C4-2B (cell line): ENCODE measurements at regions not wholly inside any gene's neighbourhood (a gene's known extent, or its start where the extent isn't known, plus 50 kb on each side); places are given as distances from the start of the nearest gene placed in this dataset.

Experiments used
- H3K27ac ChIP-seq: fragments of 450-650 bp; 2 replicates; pipeline ENCODE4 v1.5.1; 2017
- ZFX ChIP-seq: fragments of 450-650 bp; IDR thresholded peaks from 2 replicates; pipeline ENCODE4 v1.6.1; 2017
- TF ChIP-seq, protein P1 (sequence below): fragments of 450-650 bp; conservative IDR thresholded peaks from 2 replicates; pipeline ENCODE4 v1.5.1; 2017; ENCODE audit warnings: mild to moderate bottlenecking

DNA sequence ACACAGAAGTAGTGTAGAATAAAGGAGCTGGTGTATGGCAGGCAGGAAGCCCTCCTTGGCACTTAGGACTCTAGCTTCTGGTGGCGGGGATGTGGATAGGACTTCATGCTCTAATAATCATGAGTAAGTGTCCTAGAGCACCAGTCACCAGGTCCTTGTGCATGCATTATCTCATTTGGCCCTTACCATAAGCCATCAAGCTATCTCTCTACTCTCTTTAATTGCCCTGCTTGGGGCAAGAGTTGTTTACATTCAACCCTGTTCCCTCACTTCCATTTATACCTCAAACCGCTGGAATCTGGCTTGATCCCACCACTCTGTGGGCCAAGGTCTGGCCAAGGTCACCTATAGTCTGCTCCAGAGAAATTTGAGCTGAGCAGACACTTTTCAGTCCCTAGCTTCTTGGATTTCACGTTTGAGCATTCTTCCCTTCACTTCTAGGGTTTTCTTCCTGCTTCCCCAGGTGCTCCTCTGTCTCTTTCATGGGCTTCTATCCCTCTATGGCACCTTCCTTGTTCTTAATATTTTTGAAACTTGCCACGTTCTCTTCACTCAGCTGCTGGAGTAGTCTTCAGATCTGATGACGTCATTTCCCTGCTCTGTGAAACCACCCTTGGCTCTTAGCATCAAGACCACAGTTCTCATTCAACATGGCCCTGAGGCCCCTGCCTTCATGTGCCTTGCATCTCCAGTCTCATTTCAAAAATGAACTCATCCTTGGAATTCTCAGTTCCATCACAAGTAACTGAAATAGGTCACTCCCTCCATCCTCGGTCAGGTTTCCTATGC lies 94.9 kb upstream of the GATA6 start:
- TF ChIP-seq, protein P1, sequence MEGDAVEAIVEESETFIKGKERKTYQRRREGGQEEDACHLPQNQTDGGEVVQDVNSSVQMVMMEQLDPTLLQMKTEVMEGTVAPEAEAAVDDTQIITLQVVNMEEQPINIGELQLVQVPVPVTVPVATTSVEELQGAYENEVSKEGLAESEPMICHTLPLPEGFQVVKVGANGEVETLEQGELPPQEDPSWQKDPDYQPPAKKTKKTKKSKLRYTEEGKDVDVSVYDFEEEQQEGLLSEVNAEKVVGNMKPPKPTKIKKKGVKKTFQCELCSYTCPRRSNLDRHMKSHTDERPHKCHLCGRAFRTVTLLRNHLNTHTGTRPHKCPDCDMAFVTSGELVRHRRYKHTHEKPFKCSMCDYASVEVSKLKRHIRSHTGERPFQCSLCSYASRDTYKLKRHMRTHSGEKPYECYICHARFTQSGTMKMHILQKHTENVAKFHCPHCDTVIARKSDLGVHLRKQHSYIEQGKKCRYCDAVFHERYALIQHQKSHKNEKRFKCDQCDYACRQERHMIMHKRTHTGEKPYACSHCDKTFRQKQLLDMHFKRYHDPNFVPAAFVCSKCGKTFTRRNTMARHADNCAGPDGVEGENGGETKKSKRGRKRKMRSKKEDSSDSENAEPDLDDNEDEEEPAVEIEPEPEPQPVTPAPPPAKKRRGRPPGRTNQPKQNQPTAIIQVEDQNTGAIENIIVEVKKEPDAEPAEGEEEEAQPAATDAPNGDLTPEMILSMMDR: no peak
- no peak for TF ChIP-seq ZFX
- H3K27ac ChIP-seq: no peak overlapping the region

DNA sequence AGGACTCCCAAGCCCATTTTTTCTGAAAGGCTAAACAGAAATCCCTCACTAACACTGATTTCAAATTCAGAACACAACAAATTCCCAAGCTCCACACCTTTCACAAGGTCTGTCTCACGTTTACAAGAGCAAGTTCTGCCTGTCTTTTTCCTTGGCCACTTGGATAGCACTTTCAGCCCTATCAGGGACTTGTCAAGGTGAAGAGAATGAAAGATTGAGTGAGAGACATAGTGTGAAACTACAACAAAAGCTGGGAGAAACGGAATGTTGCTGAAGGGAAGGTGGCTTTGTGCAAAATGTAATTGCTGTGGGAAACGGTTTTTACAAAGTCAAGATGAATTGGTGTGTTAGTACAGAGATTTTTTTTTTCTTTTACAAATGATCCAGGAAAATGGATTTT lies 89.4 kb upstream of the GATA6 start:
- no peak overlapping the region for H3K27ac ChIP-seq
- TF ChIP-seq, protein P1: no peak
- TF ChIP-seq ZFX: no peak

DNA sequence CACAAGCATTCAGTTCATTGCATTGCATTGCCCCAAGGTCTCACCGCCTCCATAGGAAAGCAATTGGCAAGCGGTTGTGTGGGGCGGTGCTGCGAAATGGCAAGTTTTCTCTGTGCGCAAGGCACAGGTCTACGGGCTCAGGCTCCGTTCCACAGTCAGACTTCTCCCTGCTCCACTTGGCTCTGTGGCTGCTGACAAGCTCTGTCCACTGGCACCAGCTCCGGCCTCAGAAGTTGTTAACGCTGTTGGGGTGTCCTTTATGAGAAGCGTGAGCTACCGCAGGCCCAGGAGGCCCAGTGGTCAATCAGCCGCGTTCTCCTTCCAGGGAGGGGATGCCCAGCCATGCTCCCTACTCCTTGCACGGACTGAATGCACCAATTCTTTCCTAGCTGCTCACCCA lies 87.0 kb upstream of the GATA6 start:
- no peak overlapping the region for H3K27ac ChIP-seq

DNA sequence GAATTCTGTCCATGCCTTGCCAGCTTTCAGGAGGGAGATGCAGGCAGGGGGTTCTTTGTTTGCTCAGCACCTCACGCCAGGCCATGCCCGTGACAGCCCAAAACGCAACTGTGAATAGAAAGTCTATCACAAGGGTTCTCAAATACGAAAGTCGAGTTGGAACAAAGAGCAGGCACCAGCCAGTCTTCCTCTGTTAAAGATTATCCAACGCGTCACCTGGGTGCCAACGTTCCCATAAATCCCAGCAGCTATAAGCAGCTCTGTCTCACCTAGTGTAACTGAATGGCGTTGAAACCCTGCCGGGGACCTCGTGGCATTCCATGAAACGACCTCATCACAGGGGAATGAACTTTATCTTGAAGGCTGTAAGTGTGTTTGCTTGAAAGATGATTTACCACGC lies 84.8 kb upstream of the GATA6 start:
- no peak for TF ChIP-seq ZFX
- TF ChIP-seq, protein P1: no peak
- H3K27ac ChIP-seq: no peak overlapping the region

More for the DNA sequence above, 87.0 kb upstream of the GATA6 start:
- TF ChIP-seq, protein P1: no peak
- no peak for TF ChIP-seq ZFX

DNA sequence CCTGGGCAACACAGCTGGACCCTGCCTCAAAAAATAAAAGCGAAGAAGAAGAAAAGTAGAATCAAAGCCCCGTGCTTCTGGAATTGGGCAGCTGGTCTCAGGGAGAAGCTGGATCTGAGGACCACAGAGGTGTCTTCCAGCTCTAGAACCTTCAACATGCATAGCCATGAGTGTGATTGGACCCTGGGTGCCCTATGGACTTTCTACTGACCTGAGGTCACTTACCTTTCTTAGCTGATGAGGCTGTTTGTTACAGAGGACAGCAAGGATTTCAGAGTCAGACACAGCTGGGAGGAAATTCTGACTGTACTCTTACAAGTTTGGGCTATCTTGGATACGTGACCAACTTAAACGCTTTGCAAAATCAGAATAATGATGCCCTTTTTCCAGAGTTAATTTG lies 82.4 kb upstream of the GATA6 start:
- no peak overlapping the region for H3K27ac ChIP-seq
- TF ChIP-seq ZFX: no peak
- TF ChIP-seq, protein P1: no peak

DNA sequence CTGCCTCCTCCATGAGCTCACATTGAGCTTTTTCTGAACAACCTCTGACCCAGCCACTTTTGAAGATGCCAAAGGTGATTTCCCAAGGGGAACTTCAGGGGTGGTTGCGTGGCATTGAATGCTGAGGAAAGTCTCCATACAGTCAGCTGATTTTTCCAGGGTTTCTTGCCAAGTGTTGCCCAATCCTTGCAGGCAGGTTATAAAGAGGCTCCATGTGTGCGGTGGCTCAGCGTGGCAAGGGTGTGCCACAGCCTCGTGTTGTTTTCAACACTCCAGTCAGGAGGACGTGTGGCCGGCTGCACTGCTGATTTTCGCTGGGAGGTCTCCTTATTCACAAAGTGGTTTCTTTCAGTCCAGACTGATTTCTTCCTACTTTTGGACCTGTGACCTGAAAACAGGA lies 81.4 kb upstream of the GATA6 start:
- no peak for TF ChIP-seq ZFX
- TF ChIP-seq, protein P1: no peak

DNA sequence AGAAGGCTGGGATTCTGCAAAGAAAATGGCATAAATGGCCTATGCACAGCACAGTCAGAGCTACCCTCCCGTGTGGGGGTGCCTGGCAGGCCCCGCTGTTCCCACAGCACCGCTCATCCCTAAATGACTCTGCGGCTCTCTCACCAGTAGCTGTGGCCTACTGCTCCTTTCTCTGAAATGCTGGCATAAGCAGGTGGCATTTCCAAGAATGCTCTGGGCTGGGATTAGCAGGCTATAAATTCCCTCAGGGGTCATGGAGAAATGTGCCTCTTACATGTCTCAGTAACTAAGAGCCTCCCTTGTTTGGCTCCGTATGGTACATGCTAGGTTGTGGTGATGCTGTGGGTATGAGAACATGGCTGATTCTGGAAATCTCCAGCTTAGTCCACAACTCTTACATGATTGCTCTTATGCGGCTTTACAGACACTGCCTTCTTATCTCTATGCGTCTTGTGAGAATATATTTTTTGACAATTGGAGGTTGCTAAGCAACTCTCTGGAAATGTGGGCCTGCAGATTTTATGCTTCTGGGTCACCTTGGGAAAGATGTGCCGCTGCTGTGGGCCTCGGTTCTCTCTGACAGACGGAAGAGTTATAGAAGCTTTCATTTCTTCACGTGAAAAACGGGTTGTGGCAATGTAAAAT lies 80.3 kb upstream of the GATA6 start:
- TF ChIP-seq ZFX: no peak
- TF ChIP-seq, protein P1: no peak
- no peak overlapping the region for H3K27ac ChIP-seq

More for the DNA sequence above, 81.4 kb upstream of the GATA6 start:
- H3K27ac ChIP-seq: no peak overlapping the region
